Right forelimb (tissue), 1 donor: ENCODE measurements at regions not wholly inside any gene's neighbourhood (a gene's known extent, or its start where the extent isn't known, plus 50 kb on each side); places are given as distances from the start of the nearest gene placed in this dataset.
"Not testable (repeated sequence)": the region's sequence is repeated elsewhere in the genome, so short reads cannot be mapped to it uniquely, and the experiment has no call there.

Experiments
- DNase-seq: peaks from one replicate; pipeline ENCODE4 v3.0.0-alpha.2; 2018

DNA sequence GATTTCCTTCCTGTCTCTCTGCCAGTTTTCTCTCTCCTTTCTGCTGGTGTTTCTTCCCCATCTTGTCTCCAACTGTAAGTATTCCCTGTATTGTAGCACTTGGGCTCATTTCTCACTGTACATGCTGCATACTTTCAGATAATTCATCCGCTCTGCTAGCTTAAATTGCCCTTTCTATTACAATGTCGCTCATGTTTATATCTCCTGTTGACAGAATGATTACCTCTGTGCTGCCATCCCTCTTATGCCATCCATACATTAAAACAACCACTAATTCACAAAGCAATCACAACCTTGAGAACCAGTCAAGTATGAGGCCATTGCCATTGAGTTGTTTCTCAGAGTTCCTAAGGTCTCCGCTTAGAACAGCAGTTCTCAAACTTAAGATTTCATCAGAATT, 107.5 kb upstream of the SOX2 start:
- DNase-seq = no peak

GRCh38 chr3:181596126-181596525, 115.6 kb upstream of the SOX2 start:
- DNase-seq = no peak

GRCh38 chr3:181590939-181591338, 120.8 kb upstream of the SOX2 start:
- DNase-seq = not testable (repeated sequence)

- no peak for DNase-seq
These were observed 129.1 kb upstream of the SOX2 start for GRCh38 chr3:181582619-181583018.

DNA sequence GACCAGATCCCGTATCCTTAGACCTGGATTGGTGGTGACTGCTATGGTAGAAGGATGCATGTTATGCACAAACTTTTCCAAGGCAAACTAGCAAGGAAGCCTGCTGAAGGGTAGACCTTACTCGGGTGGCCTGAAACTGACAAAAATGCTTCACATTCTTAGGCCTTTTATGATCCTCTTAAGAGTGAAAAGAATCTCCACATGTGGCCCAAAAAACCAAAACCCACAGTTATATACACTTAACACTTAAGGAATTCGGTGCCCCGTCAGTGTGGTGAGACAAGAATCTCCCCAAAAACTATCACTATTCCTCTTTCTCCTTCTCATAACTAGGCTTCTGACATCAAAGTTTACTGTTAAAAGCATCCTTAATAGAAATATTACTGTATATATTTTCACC, 130.1 kb upstream of the SOX2 start:
- no peak for DNase-seq

- DNase-seq = no peak
These were observed 133.0 kb upstream of the SOX2 start for GRCh38 chr3:181578743-181579142.

- DNase-seq = no peak
These were observed 139.3 kb upstream of the SOX2 start for GRCh38 chr3:181572432-181572831.

GRCh38 chr3:181570472-181570871, 141.3 kb upstream of the SOX2 start:
- DNase-seq = no peak

DNA sequence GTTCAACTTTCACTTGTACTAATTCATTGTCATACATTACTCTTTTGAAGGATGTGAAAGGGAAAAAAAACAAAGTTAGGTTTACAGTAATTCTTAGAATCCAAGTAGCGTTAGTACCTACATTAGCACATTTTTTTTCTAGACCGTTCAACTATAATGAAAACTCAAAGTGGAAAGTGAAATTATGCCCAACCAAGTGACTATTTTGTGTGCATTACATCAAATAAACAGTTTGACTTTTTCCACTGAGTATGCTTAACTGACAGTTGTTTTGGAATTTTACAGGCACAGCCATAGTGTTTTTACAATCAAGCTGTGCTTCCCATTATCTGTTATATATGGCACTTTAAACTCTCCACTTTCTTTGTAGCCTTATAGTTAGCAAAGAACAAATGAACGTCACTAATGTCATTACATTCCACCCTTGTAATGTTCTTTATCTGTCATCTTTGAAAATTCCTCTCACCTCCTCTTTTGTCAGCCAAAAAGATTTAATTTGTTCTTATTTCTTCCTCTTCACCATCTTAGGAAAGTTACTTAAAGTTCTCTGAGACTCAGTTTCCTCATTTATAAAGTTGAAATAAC, 142.3 kb upstream of the SOX2 start:
- DNase-seq = no peak

GRCh38 chr3:181568693-181569092, 143.0 kb upstream of the SOX2 start:
- no peak for DNase-seq

DNA sequence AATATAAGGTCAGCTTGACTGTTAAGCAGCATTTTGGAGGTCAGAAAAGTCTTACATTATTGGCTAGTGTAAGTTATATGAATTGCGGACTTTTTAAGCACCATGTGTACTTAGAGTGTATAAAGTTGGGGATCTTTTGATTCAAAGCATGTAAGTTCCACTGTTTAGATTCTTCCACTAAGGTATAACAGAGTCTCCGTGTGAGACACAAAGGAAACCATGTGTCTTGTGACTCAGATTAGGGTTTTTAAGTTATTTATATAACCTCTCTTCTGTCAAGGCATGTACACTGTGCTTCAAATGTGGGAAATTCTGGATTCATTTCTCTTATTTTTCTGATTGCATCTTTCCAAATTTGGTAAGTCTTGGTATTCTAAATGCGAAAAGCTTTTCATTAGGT, 143.5 kb upstream of the SOX2 start:
- no peak for DNase-seq

DNA sequence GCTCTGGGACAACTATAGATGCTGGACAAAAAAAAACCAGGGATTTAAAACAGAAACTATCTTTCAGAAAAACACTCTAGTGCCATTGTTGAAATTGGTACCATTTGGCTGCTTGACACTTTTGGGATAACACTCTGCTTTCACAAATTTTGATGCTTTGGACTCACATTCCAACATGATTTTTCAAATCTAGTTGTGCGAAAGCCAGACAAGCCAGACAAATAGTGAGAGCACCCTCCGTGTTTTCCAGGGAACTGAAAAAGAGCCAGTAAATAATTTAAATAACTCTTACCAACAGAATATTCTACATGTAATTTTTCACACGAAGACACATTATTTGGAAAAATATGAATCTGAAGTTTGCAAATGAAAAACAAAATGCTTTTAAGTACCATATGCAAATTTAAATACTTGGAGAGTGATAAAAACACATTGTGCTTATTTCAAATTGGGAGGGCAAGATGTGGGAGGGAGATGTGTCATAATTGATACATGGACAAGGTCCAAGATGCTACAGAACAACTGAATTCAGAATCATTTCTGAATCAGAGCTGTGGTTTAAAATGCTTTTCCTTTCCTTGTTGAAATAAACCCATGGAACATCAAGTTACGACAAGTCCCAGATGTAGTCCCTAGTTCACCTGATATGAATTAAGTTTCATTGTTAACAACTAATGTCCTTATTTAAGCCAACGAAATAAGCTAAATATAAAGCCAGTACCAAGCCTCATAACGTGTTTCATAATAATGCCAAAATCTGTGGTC, 144.2 kb upstream of the SOX2 start:
- DNase-seq = no peak

DNA sequence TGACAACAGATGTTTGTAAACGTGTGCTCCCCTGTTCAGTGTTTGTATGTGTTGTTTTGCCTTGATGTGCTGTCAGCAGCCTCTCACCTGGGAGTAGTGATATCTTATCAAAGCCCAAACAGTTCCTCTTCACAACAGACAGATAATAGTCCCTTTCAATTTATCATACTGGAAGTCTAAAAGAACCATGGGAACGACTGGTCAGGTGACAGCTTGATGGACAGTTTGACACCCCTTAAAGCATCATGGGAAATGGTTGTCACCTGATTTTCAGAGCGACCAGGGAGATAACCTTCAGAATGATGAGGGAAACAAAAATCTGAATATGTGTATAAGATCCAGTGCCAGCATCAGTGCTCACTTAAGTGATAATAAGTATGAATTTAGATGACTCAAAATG, 146.3 kb upstream of the SOX2 start:
- no peak for DNase-seq

DNA sequence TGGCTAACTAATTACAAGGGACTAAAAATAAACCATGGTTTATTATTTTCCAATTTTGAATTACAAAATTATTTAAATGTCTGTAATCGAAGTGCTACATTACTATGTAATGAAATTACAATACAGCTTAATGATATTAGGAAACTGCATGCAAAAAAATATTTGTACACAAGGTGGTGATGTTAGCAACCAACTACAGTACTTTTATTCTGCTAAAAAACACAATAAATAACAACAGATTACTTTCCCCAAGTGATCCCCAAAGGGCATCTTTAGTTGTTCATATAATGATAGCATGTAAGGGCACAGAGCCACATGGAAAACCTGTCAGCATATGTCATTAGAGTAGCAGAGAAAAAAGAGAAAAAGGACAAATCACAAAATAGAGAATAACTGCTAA, 147.5 kb upstream of the SOX2 start:
- no peak for DNase-seq

- DNase-seq = no peak
These were observed 150.3 kb upstream of the SOX2 start for GRCh38 chr3:181561139-181562031.

GRCh38 chr3:181558870-181559269, 152.9 kb upstream of the SOX2 start:
- no peak for DNase-seq

DNA sequence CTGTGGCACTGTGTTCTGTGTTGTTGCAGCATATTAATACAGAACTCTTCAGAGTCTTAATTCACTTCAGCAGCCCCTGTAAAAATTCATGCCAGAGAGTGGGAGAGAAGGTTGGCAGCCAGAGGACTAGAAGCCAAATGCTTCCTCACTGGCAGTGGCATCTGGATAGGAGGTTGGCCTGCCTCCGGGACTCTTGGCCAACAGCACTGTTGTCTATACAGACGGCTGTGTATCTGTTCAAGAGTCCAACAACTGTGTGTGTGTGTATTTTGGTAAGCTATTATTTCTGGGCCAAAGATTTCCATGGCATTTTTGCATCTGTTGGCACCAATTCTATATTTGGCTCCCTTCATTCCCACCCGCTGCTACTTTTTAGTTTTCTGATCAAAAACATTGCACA, 156.0 kb upstream of the SOX2 start:
- no peak for DNase-seq

DNA sequence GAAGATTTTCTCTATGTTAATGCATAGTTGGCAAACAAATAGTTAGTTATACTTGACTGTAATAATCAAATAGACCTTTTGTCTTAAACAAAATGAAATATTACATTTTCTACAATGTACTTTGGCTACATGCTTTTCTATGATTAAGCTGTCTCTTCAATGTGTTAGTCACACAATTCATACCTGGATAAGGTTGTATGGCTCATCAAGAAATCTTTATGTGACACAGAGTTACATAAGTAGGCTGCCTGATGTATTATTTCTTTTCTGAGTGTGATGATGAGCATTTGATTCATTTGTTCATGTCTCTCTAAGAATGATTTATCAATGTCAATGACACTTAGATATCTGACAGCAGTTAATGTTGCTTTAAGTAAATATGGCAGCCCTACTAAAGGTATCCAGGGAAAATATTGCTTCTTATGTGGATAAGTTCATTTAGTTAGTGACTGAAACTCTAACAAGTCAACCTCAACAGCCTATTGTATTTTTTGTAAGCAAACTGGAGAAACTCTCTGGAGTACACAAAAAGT, 157.4 kb upstream of the SOX2 start:
- DNase-seq = no peak

DNA sequence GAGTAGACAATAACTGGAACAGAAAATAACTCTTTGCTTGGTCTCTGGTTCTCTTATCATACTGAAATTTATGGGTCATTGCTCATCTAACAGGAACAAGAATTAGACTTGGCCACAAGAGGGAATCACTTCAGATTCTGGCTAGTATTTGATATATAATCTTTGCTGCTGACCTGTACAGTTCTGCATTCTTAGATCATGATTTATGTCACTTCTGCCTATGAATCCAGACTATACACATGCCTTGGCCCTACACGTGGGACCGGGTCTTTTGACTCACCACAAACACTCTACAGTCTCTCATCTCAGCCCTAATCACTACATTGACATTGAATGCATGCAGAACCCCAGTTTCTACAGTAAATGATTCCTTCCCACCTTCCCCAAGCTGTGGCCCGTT, 162.5 kb upstream of the SOX2 start:
- DNase-seq = no peak

DNA sequence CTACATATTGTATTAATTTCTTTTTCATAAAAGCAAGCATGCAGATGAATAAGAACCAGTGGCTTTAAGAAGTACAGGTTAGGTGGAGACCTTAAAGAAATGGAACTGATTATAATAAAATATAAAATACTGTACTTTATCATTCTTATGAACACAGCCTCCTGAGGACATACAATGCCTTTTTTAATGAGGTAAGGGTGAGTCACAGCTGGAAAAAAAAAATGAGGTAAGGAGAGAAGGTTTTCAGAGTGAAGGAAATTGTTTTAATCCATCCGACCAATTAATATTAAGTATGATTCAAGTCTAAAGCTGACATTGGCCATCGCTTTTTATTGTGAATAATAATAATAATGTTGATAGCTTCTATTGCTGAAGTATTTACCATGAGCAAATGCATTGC, 170.3 kb upstream of the SOX2 start:
- DNase-seq = no peak

DNA sequence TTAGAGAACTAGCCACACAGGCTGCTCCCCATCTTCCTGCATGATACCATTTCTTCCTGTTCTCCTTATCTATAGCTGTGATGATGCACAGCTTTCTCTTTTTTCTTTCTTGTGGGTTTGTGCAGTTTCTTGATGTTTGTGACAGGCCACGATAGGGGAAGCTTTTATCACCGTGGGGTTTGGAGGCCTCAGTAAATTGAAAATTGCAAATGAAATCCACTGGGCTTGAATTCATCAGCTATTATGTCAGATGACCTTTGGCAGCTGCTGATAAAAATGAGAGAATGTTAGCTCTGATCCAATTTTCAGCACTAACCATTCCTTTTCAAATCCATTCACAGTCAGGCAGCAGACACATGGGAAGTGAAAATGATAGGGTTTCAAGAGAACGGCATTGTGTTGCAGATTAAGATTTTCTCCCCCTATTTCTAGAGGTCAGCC, 176.9 kb upstream of the SOX2 start:
- DNase-seq = no peak

GRCh38 chr3:181533811-181534210, 177.9 kb upstream of the SOX2 start:
- DNase-seq = no peak

GRCh38 chr3:181530584-181530983, 181.1 kb upstream of the SOX2 start:
- no peak for DNase-seq

DNA sequence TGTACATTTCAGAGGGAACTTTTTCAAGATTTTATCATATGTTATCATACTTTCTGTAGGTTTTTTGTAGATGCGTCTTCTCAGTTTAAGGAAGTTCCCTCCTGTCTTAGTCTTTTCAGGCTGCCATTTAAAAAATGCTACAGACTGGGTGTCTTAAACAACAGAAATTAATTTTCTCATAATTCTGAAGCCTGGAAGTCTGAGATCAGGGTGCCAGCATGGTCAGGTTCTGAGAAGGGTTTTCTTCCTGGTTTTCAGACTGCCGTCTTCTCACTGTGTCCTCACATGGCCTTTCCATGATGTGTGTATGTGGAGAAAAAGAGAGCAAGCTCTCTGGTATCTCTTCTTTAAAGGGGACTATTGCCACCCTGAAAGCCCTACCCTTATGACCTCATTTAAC, 189.9 kb upstream of the SOX2 start:
- no peak for DNase-seq
